Keratinocyte (primary cell): ENCODE measurements at regions not wholly inside any gene's neighbourhood (a gene's known extent, or its start where the extent isn't known, plus 50 kb on each side); places are given as distances from the start of the nearest gene placed in this dataset.

Experiments
- DNase-seq: peaks from one replicate; pipeline ENCODE4 v3.0.0-alpha.2; 2011; ENCODE audit warnings: low read depth, missing footprints, low spot score
- FAIRE-seq: peaks from 2 replicates; lab custom pipeline; 2011; peaks lifted over from hg19 to GRCh38; lab: Jason Lieb, UNC
- H2AFZ ChIP-seq: 2 replicates; pipeline ENCODE4 v1.6.0; 2012; ENCODE audit warnings: low read length, control low read depth, inconsistent platforms; ENCODE audit not compliant: control insufficient read depth
- H3K27ac ChIP-seq: 2 replicates; pipeline ENCODE4 v1.5.1; 2011; ENCODE audit warnings: low read length; ENCODE audit not compliant: control insufficient read depth, insufficient read depth
- H3K27me3 ChIP-seq: 3 replicates; pipeline ENCODE4 v1.6.0; 2011; ENCODE audit warnings: low read length; ENCODE audit not compliant: control insufficient read depth, insufficient read depth; ENCODE audit errors: extremely low read depth
- H3K36me3 ChIP-seq, 2 experiments: 2 replicates in 1 of 2; 3 replicates in 1 of 2; pipeline ENCODE4 v1.5.1; 2011; ENCODE audit warnings: low read length in 2 of 2, mild to moderate bottlenecking in 1 of 2; ENCODE audit not compliant: control insufficient read depth in 2 of 2, insufficient read depth in 2 of 2; ENCODE audit errors: extremely low read depth in 1 of 2
- H3K4me1 ChIP-seq: 3 replicates; pipeline ENCODE4 v1.5.1; 2011; ENCODE audit warnings: low read length; ENCODE audit not compliant: control insufficient read depth, insufficient read depth; ENCODE audit errors: extremely low read depth
- H3K4me2 ChIP-seq: 3 replicates; pipeline ENCODE4 v1.6.0; 2011; ENCODE audit warnings: low read depth, low read length; ENCODE audit not compliant: control insufficient read depth, insufficient read depth; ENCODE audit errors: extremely low read depth
- H3K4me3 ChIP-seq, 3 experiments: fragments of 200-600 bp in 1 of 3; sonication (generic) in 1 of 3; 2 replicates in 2 of 3; 3 replicates in 1 of 3; pipeline ENCODE4 v1.5.1; 2011 to 2016; ENCODE audit warnings: low read length in 3 of 3, mild to moderate bottlenecking in 3 of 3, control low read depth in 2 of 3, inconsistent platforms in 1 of 3, low read depth in 1 of 3, mixed read lengths in 1 of 3, mixed run types in 1 of 3, moderate library complexity in 1 of 3; ENCODE audit not compliant: control insufficient read depth in 2 of 3, insufficient read depth in 2 of 3; ENCODE audit errors: extremely low read depth in 1 of 3
- H3K79me2 ChIP-seq: 2 replicates; pipeline ENCODE4 v1.6.0; 2012; ENCODE audit warnings: low read length; ENCODE audit not compliant: control insufficient read depth, insufficient read depth
- H3K9ac ChIP-seq: 3 replicates; pipeline ENCODE4 v1.6.0; 2011; ENCODE audit warnings: low read length; ENCODE audit not compliant: control insufficient read depth, insufficient read depth; ENCODE audit errors: extremely low read depth
- H3K9me1 ChIP-seq: 3 replicates; pipeline ENCODE4 v1.6.0; 2011; ENCODE audit warnings: low read length; ENCODE audit not compliant: control insufficient read depth, insufficient read depth; ENCODE audit errors: extremely low read depth
- H3K9me3 ChIP-seq: 2 replicates; pipeline ENCODE4 v1.5.1; 2012; ENCODE audit warnings: low read depth, low read length; ENCODE audit not compliant: control insufficient read depth
- H4K20me1 ChIP-seq: 3 replicates; pipeline ENCODE4 v1.6.0; 2011; ENCODE audit warnings: low read length; ENCODE audit not compliant: control insufficient read depth, insufficient read depth; ENCODE audit errors: extremely low read depth
- EZH2 ChIP-seq: IDR thresholded peaks from one replicate; pipeline ENCODE4 v1.6.1; 2012; ENCODE audit warnings: inconsistent platforms, mild to moderate bottlenecking, low read length, moderate library complexity
- dilution Hi-C: fragments of 300-500 bp; cut with MboI; formaldehyde crosslinking; loops from one replicate; pipeline ENCODE4 v1.7.0; 2020; ENCODE audit warnings: low sequenced_read_pairs; ENCODE audit not compliant: extremely low pct_ligation_motif_present
- TF ChIP-seq, protein P1 (sequence below), 3 experiments: IDR thresholded peaks in 1 of 3; conservative IDR thresholded peaks in 1 of 3; optimal IDR thresholded peaks in 1 of 3; 2 replicates in 2 of 3; 3 replicates in 1 of 3; pipeline versions ENCODE3 to v1.5.1; 2011; ENCODE audit warnings: low read length in 3 of 3, mild to moderate bottlenecking in 3 of 3, moderate library complexity in 2 of 3, control low read depth in 1 of 3, inconsistent platforms in 1 of 3; ENCODE audit not compliant: insufficient read depth in 2 of 3; ENCODE audit errors: extremely low read depth in 1 of 3

DNA sequence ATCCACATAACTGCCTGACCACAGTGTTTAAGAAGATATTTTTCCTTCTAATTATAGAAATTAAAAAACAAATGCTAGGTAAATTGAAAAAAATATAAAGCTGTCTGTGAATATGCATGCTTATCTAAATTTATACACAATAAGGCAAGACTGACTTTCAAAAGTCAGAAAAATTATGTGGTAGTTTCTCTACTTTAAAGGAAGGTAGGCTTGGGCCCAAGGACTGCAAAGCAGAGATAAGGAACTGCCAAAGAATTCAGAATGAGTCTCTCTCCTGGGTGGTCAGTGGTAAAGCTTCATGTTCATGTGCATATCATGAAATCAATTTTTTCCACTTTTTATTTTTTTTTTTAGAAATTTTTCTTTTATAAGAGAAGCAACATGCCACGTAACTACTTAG, 998.6 kb downstream of the REEP3 start:
- Histone ChIP-seq H3K4me3 (no peak overlapping the region), H3K4me2 (no peak overlapping the region), H3K36me3 (no peaks in the 10 kb centered on the region), H3K79me2 (no peaks in the 10 kb centered on the region), H3K27me3 (no peaks in the 10 kb centered on the region), H4K20me1 (no peaks in the 10 kb centered on the region), H3K4me1 (no peaks in the 10 kb centered on the region), H3K27ac (no peak overlapping the region), H2AFZ (no peak overlapping the region), H3K9ac (no peak overlapping the region), H3K9me3 (no peaks in the 10 kb centered on the region), H3K9me1 (no peaks in the 10 kb centered on the region)
- dilution Hi-C loops: no loop called here
- no peak for FAIRE-seq
- no peak for DNase-seq
- TF ChIP-seq, protein P1, sequence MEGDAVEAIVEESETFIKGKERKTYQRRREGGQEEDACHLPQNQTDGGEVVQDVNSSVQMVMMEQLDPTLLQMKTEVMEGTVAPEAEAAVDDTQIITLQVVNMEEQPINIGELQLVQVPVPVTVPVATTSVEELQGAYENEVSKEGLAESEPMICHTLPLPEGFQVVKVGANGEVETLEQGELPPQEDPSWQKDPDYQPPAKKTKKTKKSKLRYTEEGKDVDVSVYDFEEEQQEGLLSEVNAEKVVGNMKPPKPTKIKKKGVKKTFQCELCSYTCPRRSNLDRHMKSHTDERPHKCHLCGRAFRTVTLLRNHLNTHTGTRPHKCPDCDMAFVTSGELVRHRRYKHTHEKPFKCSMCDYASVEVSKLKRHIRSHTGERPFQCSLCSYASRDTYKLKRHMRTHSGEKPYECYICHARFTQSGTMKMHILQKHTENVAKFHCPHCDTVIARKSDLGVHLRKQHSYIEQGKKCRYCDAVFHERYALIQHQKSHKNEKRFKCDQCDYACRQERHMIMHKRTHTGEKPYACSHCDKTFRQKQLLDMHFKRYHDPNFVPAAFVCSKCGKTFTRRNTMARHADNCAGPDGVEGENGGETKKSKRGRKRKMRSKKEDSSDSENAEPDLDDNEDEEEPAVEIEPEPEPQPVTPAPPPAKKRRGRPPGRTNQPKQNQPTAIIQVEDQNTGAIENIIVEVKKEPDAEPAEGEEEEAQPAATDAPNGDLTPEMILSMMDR (optimal IDR thresholded peaks at IDR 0.05 in 1 of 3, IDR thresholded peaks at IDR 0.05 in 1 of 3, conservative IDR thresholded peaks at IDR 0.05 in 1 of 3; ENCODE audit: extremely low read depth in 1 of 3, insufficient read depth in 2 of 3, low read length in 3 of 3): no peak
- TF ChIP-seq EZH2: no peak

DNA sequence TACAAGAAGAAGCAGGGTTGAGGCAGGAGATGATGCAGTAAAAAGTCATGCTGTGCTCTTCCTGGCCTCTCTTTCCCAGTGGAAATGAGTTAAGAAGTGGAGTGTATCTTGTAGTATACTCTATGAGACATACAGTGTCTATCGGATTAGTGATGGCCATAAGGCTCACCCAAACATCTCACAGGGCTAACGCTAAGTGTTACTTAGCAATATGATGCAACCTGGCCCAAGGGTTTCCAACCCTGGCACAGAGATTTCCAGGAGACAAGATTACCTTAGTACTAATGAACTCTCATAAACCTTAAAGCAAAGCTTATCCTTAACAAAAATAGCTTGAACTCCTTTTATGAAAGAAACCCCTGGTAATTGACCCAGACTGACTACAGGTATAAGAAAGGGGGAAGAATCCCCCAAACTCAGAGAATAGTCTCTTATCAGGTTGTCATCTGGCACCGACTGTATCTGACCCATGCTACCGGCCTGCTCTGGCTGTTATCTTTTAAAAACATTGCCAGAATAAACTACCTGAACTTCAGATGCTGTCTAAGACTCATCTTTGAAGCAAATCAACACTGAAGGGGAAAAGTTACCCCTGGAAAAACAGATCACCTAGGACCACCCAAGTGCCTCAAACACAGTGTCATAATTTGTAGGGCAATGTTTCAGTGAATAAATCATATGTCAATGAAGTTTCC, 1002.0 kb downstream of the REEP3 start:
- no peak overlapping the region for H3K4me3 ChIP-seq
- H3K4me1 ChIP-seq: no peaks in the 10 kb centered on the region
- no peak overlapping the region for H3K9ac ChIP-seq
- TF ChIP-seq EZH2: no peak
- TF ChIP-seq, protein P1 (optimal IDR thresholded peaks at IDR 0.05 in 1 of 3, IDR thresholded peaks at IDR 0.05 in 1 of 3, conservative IDR thresholded peaks at IDR 0.05 in 1 of 3; ENCODE audit: extremely low read depth in 1 of 3, insufficient read depth in 2 of 3, low read length in 3 of 3): no peak
- FAIRE-seq (no peak), DNase-seq (no peak)
- H3K27ac ChIP-seq: no peak overlapping the region
- H2AFZ ChIP-seq: no peak overlapping the region
- no peak overlapping the region for H3K4me2 ChIP-seq
- no peaks in the 10 kb centered on the region for H3K79me2 ChIP-seq
- no peaks in the 10 kb centered on the region for H3K27me3 ChIP-seq
- no peaks in the 10 kb centered on the region for H3K9me1 ChIP-seq
- no peaks in the 10 kb centered on the region for H4K20me1 ChIP-seq
- H3K36me3 ChIP-seq: no peaks in the 10 kb centered on the region
- dilution Hi-C loops: no loop called here
- H3K9me3 ChIP-seq: no peaks in the 10 kb centered on the region
